ENCODE measurements at regions not wholly inside any gene's neighbourhood (a gene's known extent, or its start where the extent isn't known, plus 50 kb on each side); places are given as distances from the start of the nearest gene placed in this dataset.

DNA sequence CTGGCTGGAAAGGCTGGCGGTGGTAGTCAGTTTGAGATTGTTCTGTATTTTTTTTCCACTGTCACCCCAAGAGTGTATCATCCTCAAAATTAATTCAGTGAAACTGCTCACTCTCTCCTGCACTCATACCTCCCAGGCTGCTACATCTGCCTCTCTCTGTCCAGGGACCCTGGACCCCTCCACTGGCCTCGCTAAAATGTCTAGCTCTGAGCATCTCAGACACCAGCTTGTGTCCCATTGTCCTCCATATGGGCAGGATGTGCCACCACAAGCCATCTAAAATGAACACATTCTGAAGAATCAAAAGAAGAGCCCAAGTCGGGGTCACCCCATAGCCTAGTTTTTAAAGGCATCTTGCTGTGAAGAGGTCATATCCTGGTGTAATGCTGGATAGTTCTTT, 345.5 kb upstream of the TSHZ3 start:
- Mint-ChIP-seq H3K4me1 (peaks cover 17% of the 10 kb centered on the region), H3K27ac (no peak overlapping the region), H3K36me3 (ENCODE audit: low read depth) (no peaks in the 10 kb centered on the region), H3K27me3 (ENCODE audit: low read depth, poor library complexity) (peaks cover 22% of the 10 kb centered on the region), H3K9me3 (no peaks in the 10 kb centered on the region), H3K4me3 (no peak overlapping the region)
- no peak for TF ChIP-seq CTCF (IDR thresholded peaks at IDR 0.05)
- no peak for DNase-seq

DNA sequence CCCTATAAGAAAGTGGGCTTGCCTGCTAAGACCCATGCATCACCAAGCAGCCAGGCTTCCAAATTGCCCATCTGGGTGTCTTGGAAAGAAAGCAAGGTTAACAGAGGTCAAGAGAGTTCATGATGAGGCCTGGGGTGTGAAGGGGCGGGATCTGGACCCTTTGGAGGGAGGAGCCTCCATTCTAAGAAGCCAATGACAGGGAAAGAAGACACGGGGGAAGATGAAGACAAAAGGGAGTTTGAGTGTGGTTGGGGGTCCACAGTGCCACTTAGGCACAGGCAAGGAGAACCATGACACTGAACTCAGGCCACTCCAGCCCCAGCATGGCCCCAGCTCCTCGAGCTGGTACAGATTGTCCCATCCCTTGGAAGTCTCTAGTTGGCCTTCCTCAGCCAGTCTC, 350.2 kb upstream of the TSHZ3 start:
- Mint-ChIP-seq H3K36me3 (ENCODE audit: low read depth) (no peaks in the 10 kb centered on the region), H3K4me3 (no peak overlapping the region), H3K27ac (no peak overlapping the region), H3K4me1 (peaks cover 16% of the 10 kb centered on the region), H3K9me3 (peaks cover 14% of the 10 kb centered on the region), H3K27me3 (ENCODE audit: low read depth, poor library complexity) (peaks cover 21% of the 10 kb centered on the region)
- TF ChIP-seq CTCF (IDR thresholded peaks at IDR 0.05), result no peak
- no peak for DNase-seq

- H3K36me3 Mint-ChIP-seq (ENCODE audit: low read depth), result no peaks in the 10 kb centered on the region
- DNase-seq, result no peak
- H3K27me3 Mint-ChIP-seq (ENCODE audit: low read depth, poor library complexity), result peaks cover 8% of the 10 kb centered on the region
- no peak for TF ChIP-seq CTCF (IDR thresholded peaks at IDR 0.05)
- H3K4me1 Mint-ChIP-seq, result peaks cover 11% of the 10 kb centered on the region
- peaks cover 14% of the 10 kb centered on the region for H3K9me3 Mint-ChIP-seq
- H3K27ac Mint-ChIP-seq, result no peak overlapping the region
- no peak overlapping the region for H3K4me3 Mint-ChIP-seq
Measured at GRCh38 chr19:31701146-31701545, 351.9 kb upstream of the TSHZ3 start.

GRCh38 chr19:31705656-31706055, 356.4 kb upstream of the TSHZ3 start:
- Mint-ChIP-seq H3K27me3 (ENCODE audit: low read depth, poor library complexity) (peaks cover 21% of the 10 kb centered on the region), H3K36me3 (ENCODE audit: low read depth) (no peaks in the 10 kb centered on the region)

GRCh38 chr19:31706131-31706530, 356.9 kb upstream of the TSHZ3 start:
- H3K4me3 Mint-ChIP-seq, result no peak overlapping the region
- H3K27me3 Mint-ChIP-seq (ENCODE audit: low read depth, poor library complexity), result peaks cover 18% of the 10 kb centered on the region
- H3K36me3 Mint-ChIP-seq (ENCODE audit: low read depth), result no peaks in the 10 kb centered on the region
- no peak overlapping the region for H3K27ac Mint-ChIP-seq
- H3K9me3 Mint-ChIP-seq, result peaks cover 14% of the 10 kb centered on the region
- no peak for TF ChIP-seq CTCF (IDR thresholded peaks at IDR 0.05)
- no peak for DNase-seq
- H3K4me1 Mint-ChIP-seq, result no peaks in the 10 kb centered on the region

More at GRCh38 chr19:31705656-31706055, 356.4 kb upstream of the TSHZ3 start:
- H3K9me3 Mint-ChIP-seq, result peaks cover 14% of the 10 kb centered on the region
- H3K4me1 Mint-ChIP-seq, result no peaks in the 10 kb centered on the region
- no peak for TF ChIP-seq CTCF (IDR thresholded peaks at IDR 0.05)
- no peak overlapping the region for H3K4me3 Mint-ChIP-seq
- no peak overlapping the region for H3K27ac Mint-ChIP-seq
- no peak for DNase-seq

GRCh38 chr19:31706691-31707620, 357.7 kb upstream of the TSHZ3 start:
- Mint-ChIP-seq H3K27ac (no peak overlapping the region), H3K9me3 (peaks cover 14% of the 10 kb centered on the region), H3K4me1 (no peaks in the 10 kb centered on the region), H3K36me3 (ENCODE audit: low read depth) (no peaks in the 10 kb centered on the region), H3K4me3 (no peak overlapping the region), H3K27me3 (ENCODE audit: low read depth, poor library complexity) (peaks cover 18% of the 10 kb centered on the region)
- TF ChIP-seq CTCF (IDR thresholded peaks at IDR 0.05), result no peak
- no peak for DNase-seq

Data from nephron progenitor cell (in vitro differentiated cells).